Brain microvascular endothelial cell (primary cell): ENCODE measurements at regions not wholly inside any gene's neighbourhood (a gene's known extent, or its start where the extent isn't known, plus 50 kb on each side); places are given as distances from the start of the nearest gene placed in this dataset.

Source experiments
- DNase-seq: peaks from one replicate; pipeline ENCODE4 v3.0.0-alpha.2; 2020
- H3K27ac ChIP-seq: fragments of 250-450 bp; sonication (Bioruptor Pico); 2 replicates; pipeline ENCODE4 v1.5.1; 2020; ENCODE audit warnings: mild to moderate bottlenecking, moderate library complexity
- H3K27me3 ChIP-seq: fragments of 250-450 bp; sonication (Bioruptor Pico); replicated peaks from 2 replicates; pipeline ENCODE4 v1.5.1; 2020; ENCODE audit warnings: mild to moderate bottlenecking
- H3K36me3 ChIP-seq: fragments of 250-450 bp; sonication (Bioruptor Pico); replicated peaks from 2 replicates; pipeline ENCODE4 v1.5.1; 2020; ENCODE audit warnings: mild to moderate bottlenecking
- H3K4me3 ChIP-seq: 2 replicates; pipeline ENCODE4 v1.5.1; 2011; ENCODE audit warnings: low read depth, mild to moderate bottlenecking, control low read depth, low read length, moderate library complexity
- CTCF ChIP-seq: IDR thresholded peaks from 2 replicates; pipeline ENCODE4 v1.5.1; 2011; ENCODE audit warnings: low read depth, mild to moderate bottlenecking, moderate library complexity, low read length, control low read depth, inconsistent platforms; ENCODE audit errors: missing control alignments
- in situ Hi-C: cut with HindIII; loops from 2 replicates; pipeline ENCODE4 v1.10.0; 2017; ENCODE audit warnings: low sequenced_read_pairs, low pct_ligation_motif_present

DNA sequence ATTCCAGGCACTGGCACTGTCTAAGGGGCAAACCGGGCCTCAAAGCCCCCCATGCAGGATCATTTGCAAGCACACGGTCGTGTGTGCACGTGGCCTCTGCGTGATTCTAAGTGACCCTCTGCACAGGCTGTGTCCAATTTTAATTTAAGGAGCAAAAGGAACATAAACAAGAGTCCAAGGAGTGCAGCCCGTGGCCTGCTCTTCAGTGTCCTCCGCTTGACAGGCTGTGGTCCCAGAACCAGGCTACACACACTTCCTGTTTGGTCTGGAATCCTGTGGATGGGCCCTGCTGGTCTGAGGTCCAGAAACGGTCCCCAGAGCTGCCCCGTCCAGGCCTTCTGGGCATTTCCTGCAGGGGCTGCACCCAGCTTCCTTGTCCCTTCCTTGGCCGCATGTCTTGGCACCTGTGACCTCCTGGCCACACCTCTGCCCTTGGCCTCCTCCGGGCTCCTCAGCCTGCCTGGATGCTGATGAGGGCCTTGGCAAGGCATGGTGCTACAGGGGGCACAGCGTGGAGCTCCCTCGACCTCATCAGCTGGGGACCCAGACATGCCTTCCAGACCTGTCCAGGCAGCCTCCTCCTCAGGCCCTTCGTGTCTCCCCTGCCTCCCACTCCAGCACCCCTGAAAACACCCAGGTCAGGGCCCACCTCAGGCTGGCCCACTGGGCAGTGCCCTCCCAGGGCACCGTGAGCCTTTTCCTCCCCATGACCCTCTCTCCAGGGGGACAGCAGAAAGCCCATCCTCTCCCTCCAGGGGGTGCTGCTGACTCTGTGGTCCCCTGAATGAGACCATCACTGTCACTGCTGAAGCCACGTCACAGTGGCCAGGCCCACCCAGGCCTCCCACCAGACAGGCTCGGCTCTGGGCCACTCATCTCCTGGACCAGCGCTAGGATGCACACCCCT lies 136.4 kb upstream of the GPC1 start:
- Histone ChIP-seq H3K36me3 (no peaks in the 10 kb centered on the region), H3K4me3 (no peak overlapping the region), H3K27ac (no peak overlapping the region), H3K27me3 (no peaks in the 10 kb centered on the region)
- TF ChIP-seq CTCF = peak; percentile 36
- DNase-seq = no peak
- in situ Hi-C loops = no loop called here

GRCh38 chr2:240299710-240300068 lies 135.8 kb upstream of the GPC1 start:
- Histone ChIP-seq H3K36me3 (no peaks in the 10 kb centered on the region), H3K27me3 (no peaks in the 10 kb centered on the region), H3K4me3 (no peak overlapping the region), H3K27ac (no peak overlapping the region)
- no peak for DNase-seq
- TF ChIP-seq CTCF = no peak
- in situ Hi-C loops = no loop called here

DNA sequence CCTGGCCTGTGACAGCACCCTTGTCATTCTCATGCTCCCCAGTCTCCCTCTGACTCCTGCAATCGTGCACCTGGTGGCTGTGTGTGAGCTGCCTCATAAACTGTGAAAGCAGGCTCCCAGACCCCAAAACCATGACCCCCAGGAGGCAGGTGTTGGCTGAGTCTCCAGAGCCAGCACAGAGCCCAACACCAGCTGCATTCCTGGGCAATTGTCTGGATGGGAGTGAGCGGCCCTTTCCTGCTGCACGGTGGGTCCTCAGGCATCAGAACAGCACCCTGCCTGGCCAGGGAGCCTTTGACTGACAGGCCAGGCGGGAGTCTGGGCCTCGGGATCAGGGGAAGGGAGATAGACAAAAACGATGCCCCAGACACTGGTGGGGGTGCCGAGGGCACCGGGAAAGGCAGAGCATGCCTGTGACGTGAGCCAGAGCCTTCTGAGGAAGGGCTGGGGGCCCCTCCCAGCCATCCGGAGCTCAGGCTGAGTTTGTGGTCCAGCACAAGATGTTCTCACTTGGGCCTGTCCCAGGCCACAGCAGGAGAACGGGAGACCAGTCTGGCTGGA lies 135.1 kb upstream of the GPC1 start:
- in situ Hi-C loops = no loop called here
- no peak for TF ChIP-seq CTCF
- no peaks in the 10 kb centered on the region for H3K36me3 ChIP-seq
- H3K27ac ChIP-seq = no peak overlapping the region
- DNase-seq = no peak
- H3K27me3 ChIP-seq = no peaks in the 10 kb centered on the region
- no peak overlapping the region for H3K4me3 ChIP-seq

GRCh38 chr2:240300840-240301239 lies 134.6 kb upstream of the GPC1 start:
- in situ Hi-C loops = no loop called here
- no peaks in the 10 kb centered on the region for H3K27me3 ChIP-seq
- TF ChIP-seq CTCF = no peak
- no peak overlapping the region for H3K4me3 ChIP-seq
- no peak for DNase-seq
- H3K27ac ChIP-seq = no peak overlapping the region
- no peaks in the 10 kb centered on the region for H3K36me3 ChIP-seq

GRCh38 chr2:240301256-240301795 lies 134.1 kb upstream of the GPC1 start:
- H3K4me3 ChIP-seq = no peak overlapping the region
- in situ Hi-C loops = no loop called here
- no peaks in the 10 kb centered on the region for H3K36me3 ChIP-seq
- TF ChIP-seq CTCF = no peak
- DNase-seq = no peak
- no peaks in the 10 kb centered on the region for H3K27me3 ChIP-seq
- H3K27ac ChIP-seq = no peak overlapping the region
